ENCODE measurements at regions not wholly inside any gene's neighbourhood (a gene's known extent, or its start where the extent isn't known, plus 50 kb on each side); places are given as distances from the start of the nearest gene placed in this dataset.
A peak's percentile ranks its signal among the peaks of the same experiment; 100 is the strongest.

DNA sequence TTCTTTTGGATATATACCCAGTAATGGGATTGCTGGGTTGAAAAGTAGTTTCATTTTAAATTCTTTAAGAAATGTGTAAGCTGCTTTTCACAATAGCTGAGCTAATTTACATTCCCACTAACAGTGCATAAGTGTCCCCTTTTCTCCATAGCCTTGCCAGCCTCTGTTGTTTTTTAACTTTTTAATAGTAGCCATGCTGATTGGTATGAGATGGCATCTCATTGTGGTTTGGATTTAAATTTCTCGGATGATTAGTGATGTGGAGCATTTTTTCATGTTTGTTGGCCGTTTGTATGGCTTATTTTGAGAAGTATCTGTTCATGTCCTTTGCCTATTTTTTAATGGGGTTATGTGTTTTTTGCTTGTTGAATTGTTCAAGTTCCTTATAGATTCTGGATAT lies 444.3 kb upstream of the ATP11B start:
- ATAC-seq (ENCODE audit: low read depth) (no peak), DNase-seq (ENCODE audit: low spot score) (no peak)
- H3K4me1 ChIP-seq (ENCODE audit: insufficient read depth, poor library complexity, severe bottlenecking), result no peaks in the 10 kb centered on the region
- no peak overlapping the region for H3K4me3 ChIP-seq (ENCODE audit: severe bottlenecking)
- TF ChIP-seq CTCF (IDR thresholded peaks at IDR 0.05; ENCODE audit: poor library complexity, severe bottlenecking), result no peak
- H3K36me3 ChIP-seq (ENCODE audit: low read depth), result no peaks in the 10 kb centered on the region
- H3K9me3 ChIP-seq (ENCODE audit: severe bottlenecking), result no peaks in the 10 kb centered on the region
- H3K27ac ChIP-seq (ENCODE audit: poor library complexity, severe bottlenecking), result no peak overlapping the region
- no peaks in the 10 kb centered on the region for H3K27me3 ChIP-seq (ENCODE audit: insufficient read depth, poor library complexity, severe bottlenecking)

- Histone ChIP-seq H3K36me3 (ENCODE audit: low read depth) (no peaks in the 10 kb centered on the region), H3K4me1 (ENCODE audit: insufficient read depth, poor library complexity, severe bottlenecking) (no peaks in the 10 kb centered on the region), H3K27ac (ENCODE audit: poor library complexity, severe bottlenecking) (no peak overlapping the region), H3K4me3 (ENCODE audit: severe bottlenecking) (no peak overlapping the region), H3K9me3 (ENCODE audit: severe bottlenecking) (no peaks in the 10 kb centered on the region), H3K27me3 (ENCODE audit: insufficient read depth, poor library complexity, severe bottlenecking) (no peaks in the 10 kb centered on the region)
- DNase-seq (ENCODE audit: low spot score), result no peak
- no peak for ATAC-seq (ENCODE audit: low read depth)
- TF ChIP-seq CTCF (IDR thresholded peaks at IDR 0.05; ENCODE audit: poor library complexity, severe bottlenecking), result no peak
Measured at GRCh38 chr3:182349951-182350517, 443.3 kb upstream of the ATP11B start.

DNA sequence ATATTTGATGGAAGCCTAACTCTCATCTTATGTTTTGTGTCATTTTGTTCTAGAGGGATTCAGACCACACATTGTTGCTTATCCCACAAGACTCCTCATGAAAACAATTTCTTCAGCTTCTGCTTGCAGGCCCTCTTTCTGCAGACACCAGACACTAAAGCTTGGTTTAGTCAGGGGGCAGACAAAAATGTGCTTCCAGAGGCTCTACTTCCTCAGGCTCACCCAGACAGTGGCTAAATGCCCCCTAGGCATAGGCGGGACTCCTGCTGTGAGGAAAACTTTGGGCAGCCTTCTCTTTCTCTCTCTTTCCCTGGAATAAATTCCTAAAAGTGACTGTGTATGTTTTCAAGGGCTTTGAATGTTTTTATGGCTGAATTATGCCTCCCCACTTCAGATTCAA lies 435.4 kb upstream of the ATP11B start:
- ATAC-seq (ENCODE audit: low read depth) (no peak; the same call in 2 of the 3 replicates), DNase-seq (ENCODE audit: low spot score) (no peak)
- H3K27ac ChIP-seq (ENCODE audit: poor library complexity, severe bottlenecking), result no peak overlapping the region
- no peaks in the 10 kb centered on the region for H3K9me3 ChIP-seq (ENCODE audit: severe bottlenecking)
- H3K4me3 ChIP-seq (ENCODE audit: severe bottlenecking), result no peak overlapping the region
- no peak for TF ChIP-seq CTCF (IDR thresholded peaks at IDR 0.05; ENCODE audit: poor library complexity, severe bottlenecking)
- H3K27me3 ChIP-seq (ENCODE audit: insufficient read depth, poor library complexity, severe bottlenecking), result no peaks in the 10 kb centered on the region
- H3K4me1 ChIP-seq (ENCODE audit: insufficient read depth, poor library complexity, severe bottlenecking), result peaks cover 3% of the 10 kb centered on the region
- no peaks in the 10 kb centered on the region for H3K36me3 ChIP-seq (ENCODE audit: low read depth)

DNA sequence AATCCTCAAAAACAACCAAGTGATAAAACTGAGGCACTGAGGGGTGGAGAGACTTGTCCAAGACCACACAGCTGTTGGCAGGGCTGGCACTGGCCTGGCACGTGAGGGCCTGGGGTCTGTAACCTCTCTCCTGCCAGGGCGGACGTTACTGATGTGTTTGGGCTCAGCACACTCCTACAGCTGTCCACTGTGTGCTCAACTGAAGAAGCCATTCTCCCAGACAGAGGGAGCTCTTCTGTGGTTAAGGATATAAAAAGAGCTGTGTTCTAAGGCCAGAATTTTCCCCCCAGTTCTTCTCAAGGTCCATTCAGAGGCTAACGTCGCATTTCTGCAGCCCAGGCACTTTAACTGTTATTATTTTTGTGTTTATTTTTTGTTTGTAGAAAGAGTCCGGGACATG lies 429.0 kb upstream of the ATP11B start:
- peak; percentile 17 for TF ChIP-seq CTCF (IDR thresholded peaks at IDR 0.05; ENCODE audit: poor library complexity, severe bottlenecking)
- Histone ChIP-seq H3K9me3 (ENCODE audit: severe bottlenecking) (no peaks in the 10 kb centered on the region), H3K27ac (ENCODE audit: poor library complexity, severe bottlenecking) (peak overlapping the region; percentile 93), H3K27me3 (ENCODE audit: insufficient read depth, poor library complexity, severe bottlenecking) (no peaks in the 10 kb centered on the region), H3K4me1 (ENCODE audit: insufficient read depth, poor library complexity, severe bottlenecking) (peaks cover 19% of the 10 kb centered on the region), H3K4me3 (ENCODE audit: severe bottlenecking) (no peak overlapping the region), H3K36me3 (ENCODE audit: low read depth) (no peaks in the 10 kb centered on the region)
- no peak for DNase-seq (ENCODE audit: low spot score)
- no peak for ATAC-seq (ENCODE audit: low read depth)

All from RWPE2 (cell line).